NCI-H2196 (cell line): ENCODE measurements at regions not wholly inside any gene's neighbourhood (a gene's known extent, or its start where the extent isn't known, plus 50 kb on each side); places are given as distances from the start of the nearest gene placed in this dataset.
"Not testable (repeated sequence)": the region's sequence is repeated elsewhere in the genome, so short reads cannot be mapped to it uniquely, and the experiment has no call there.

Source experiments
- DNase-seq: peaks from one replicate; lab custom pipeline; 2025; ENCODE audit not compliant: unreplicated experiment; lab: John Stamatoyannopoulos, UW

GRCh38 chr10:124153023-124153826, 59.8 kb upstream of the CHST15 start:
- peak; percentile 65 for DNase-seq

DNA sequence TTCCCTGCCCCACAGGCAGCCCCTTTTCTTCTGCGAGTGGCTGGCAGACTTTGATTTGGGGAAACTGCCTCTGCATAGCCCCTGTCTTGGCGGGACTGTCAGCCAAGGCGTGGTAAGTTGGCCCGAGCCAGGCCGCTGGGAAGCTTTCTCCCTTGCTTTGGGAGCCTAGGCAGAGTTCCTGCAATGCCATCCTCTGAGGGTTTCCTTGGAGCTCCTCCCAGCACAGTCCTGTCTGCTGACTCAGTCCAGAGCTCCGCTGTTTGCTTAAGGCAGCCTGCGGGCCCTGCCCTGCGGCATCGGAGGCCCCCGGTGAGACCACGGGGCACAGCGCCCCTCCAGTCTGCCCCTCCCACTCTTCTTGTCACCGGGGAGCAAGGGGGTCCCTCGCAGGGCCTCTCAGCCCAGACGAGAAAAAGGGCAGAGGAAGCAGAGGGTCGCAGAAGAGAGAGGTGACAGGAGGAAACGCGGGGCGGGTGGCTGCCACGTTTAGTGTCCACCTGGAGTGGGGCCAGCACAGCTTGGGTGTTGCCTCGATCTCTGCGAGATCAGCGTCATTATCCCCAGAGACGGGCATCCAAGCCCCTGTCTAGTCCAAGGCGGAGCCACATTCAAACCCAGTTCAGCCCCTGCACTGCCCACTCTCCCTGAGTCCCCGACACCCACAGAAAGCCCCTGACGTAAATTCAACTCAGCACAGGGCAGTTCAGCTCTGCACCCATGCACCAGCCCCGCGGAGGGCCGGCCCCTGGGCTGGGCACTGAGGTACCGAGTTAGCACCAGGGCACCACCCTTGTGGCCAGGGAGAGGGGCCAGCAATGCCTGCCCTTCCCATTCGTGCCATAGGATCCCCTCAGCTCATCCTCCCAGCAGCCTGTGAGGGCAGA, 59.0 kb upstream of the CHST15 start:
- DNase-seq = no peak

DNA sequence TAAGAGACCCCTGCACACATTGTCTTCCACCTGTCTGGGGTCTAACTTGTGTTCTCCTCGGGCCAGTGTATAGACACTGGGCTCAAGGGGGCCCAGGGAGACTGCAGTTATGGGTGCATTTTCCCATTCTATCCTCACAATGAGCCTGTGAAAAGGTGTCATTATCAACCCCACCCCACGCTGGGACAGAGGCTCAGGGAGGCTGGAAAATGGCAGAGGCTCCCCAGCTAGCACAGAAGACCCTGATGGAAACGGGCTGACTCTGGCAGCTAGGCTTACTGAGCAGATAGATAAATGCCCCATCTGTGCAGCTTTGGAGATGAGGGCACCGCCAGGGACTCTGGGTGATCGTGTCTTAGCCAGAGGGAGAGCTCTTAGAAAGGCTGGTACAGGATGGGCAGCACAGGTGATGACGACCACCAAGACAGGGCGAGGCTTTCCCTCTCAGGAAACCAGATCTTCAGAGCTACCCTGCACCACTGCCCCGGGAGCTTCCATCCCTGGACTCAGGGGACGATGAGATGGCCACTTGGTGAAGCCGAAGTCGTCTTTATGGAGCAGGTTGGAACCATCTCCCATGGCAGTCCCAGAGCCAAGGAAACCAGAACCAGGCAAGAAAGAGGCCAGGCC, 58.2 kb upstream of the CHST15 start:
- no peak for DNase-seq

DNA sequence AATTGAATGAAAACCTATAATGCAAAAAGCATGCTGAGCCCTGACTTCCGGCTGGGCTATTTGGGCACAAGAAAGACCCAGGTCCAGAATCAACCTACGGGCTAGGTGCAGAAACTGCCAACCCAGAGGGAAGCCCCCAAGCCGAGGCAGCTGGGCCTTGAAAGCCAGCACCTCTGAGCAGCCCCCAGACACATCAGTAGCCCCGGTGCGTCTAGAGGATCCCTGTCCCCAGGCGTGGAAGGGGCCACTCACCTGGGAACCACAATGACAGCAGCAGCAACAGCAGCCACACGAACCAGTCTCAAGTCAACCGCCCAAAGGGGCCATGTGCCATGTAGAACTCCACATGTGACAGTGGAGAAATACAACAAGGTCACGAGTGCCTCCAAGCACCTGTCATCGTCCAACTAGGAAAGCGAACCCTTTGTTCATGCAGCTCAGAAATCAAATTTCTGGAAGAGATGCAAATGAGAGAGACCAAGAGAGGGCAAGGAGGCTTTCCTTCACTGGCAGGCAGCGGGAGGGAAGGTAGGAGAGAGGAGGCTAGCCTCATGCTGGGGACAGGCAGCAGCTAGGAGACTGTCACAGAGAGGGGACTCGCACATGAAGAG, 57.5 kb upstream of the CHST15 start:
- no peak for DNase-seq

DNA sequence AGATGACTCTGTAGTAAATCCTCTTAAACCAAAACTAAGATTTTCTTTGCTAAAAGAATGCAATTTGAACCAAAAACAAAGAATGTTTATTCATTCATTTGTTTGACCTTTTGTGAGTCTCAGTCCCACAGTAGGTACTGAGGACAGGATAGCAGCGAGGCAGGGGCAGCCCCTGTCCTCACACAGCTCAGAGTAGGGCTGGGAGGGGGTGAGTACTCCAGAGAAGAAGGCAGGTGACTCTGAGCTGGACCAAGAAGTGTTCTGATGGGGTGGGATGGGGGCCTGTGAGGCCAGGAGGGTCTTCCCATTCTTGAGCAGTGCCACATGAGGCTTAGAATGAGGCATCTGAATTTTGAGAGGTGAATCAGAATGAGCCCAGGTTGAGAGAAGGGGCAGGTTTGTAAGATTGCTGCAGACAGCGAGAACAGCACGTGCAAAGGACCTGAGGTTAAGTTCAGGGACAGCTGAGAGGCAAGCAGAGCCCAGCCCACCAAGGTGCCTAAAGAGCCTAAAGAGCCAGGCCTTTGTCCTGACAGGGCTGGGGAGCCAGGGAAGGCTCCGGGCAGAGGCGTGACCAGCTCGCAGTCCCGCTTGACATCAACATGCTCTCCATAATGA, 56.9 kb upstream of the CHST15 start:
- no peak for DNase-seq

- no peak for DNase-seq
Measured at GRCh38 chr10:124149189-124150042, 56.0 kb upstream of the CHST15 start.

- DNase-seq = not testable (repeated sequence)
Measured at GRCh38 chr10:124148509-124149188, 55.3 kb upstream of the CHST15 start.

DNA sequence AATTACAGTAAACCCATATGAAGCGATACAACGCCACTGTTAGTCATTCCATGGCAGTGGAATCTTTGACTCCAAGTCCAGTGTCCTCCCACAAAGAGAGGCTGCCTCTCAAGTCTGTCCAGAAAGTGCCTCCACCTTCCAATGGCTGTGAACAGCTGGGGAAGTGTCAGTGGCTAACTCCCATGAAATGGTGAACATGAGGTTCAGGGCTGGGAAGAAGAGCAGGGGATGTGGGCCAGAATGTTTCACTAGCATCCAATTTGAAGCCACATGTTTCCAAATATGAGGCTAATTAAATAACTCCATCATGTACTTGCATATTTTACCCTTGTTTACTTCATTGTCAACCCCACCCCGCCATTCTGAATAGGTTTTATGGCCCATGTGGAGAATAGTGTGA, 53.1 kb upstream of the CHST15 start:
- no peak for DNase-seq

DNA sequence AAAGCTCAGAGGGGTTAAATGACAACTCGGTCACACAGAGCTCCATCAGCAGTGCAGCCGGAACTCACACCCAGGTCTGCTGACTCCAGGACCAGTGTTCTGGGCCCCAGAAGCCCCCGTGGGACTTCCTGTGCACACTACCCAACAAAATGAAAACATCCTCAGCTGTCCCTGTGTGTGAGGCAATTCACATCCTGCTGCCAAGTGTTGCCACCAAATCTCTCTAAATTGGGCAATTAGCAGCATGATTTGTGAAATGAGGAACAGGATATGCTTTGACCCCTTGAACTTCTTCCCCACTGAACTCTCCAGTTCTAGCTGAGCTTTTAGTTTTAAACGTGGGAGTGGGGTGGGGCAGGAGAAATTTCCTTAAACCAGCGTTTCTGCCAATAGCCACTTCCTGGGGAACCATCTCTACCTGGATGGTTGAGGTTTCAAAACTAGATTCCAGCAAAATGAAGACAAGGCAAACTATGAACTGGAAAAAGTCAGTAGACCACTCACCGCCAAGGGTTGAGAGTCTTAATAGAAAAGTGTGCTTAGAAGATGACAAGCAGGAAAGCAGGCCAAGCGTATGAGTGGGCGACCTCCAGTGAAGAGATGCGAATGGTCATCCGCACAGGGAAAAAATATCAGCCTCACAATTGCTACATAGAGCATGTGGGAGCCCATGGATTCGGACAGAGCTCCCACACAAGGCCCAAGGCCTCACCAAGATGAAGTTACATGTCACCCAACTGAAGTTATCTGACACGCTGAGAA, 51.9 kb upstream of the CHST15 start:
- no peak for DNase-seq

DNA sequence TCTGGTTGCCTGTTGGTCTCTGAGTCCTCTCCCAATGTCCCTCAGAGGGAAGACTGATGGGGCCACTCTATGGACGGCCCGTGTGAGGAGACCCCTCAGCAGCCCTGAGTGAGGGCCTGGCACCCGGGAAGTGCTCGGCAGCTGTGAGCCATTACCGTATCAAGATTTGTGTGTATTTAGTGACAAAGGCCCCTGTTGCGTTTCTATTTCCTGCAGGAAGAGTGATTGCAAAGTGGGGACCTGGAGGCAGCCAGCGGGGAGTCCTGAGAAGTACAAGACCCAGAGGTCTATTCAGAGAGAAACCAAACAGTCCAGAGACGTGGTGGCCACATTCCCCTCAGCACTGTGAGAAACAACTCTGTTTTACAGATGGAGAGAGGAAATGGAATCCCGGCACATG, 51.1 kb upstream of the CHST15 start:
- no peak for DNase-seq

DNA sequence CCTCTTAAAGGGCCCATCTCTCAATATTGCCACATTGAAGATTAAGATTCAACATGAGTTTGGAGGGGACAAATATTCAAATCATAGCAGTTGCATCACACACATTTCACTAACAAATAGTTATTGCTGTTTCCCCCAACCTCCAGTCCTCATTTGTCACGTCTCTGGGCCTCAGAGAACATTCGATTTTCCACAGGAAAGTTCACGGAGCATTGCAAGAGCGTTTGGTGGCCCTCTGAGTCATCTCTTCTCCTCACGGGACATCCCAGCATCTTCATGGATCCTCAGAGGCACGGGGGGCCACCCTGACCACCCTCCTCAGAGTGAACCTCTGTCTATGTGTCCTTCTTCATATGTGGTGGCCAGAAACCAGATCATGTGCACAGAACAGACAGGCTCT, 50.3 kb upstream of the CHST15 start:
- DNase-seq = no peak
